GM23248 (cell line): ENCODE measurements at regions not wholly inside any gene's neighbourhood (a gene's known extent, or its start where the extent isn't known, plus 50 kb on each side); places are given as distances from the start of the nearest gene placed in this dataset.

Experiments
- EZH2 ChIP-seq: fragments of 200-600 bp; sonication (generic); IDR thresholded peaks from 2 replicates; pipeline ENCODE4 v1.6.1; 2018; ENCODE audit warnings: antibody characterized with exemption, mild to moderate bottlenecking; ENCODE audit not compliant: insufficient read depth, poor library complexity, severe bottlenecking
- EZH2phosphoT487 ChIP-seq: fragments of 200-600 bp; sonication (generic); IDR thresholded peaks from 2 replicates; pipeline ENCODE4 v1.6.1; 2018; ENCODE audit warnings: antibody characterized with exemption, moderate library complexity, mild to moderate bottlenecking, low read depth; ENCODE audit not compliant: insufficient read depth

- no peak for TF ChIP-seq EZH2phosphoT487
- no peak for TF ChIP-seq EZH2
Measured at GRCh38 chr10:83724471-83725241, 414.7 kb upstream of the GHITM start.
